ENCODE measurements at regions not wholly inside any gene's neighbourhood (a gene's known extent, or its start where the extent isn't known, plus 50 kb on each side); places are given as distances from the start of the nearest gene placed in this dataset.

- H3K27ac ChIP-seq (ENCODE audit: low read depth, low read length): no peak overlapping the region
- H3K36me3 ChIP-seq (ENCODE audit: control insufficient read depth, low read length): no peaks in the 10 kb centered on the region
- no peaks in the 10 kb centered on the region for H3K9me2 ChIP-seq (replicated peaks; ENCODE audit: control insufficient read depth, low read length)
- no peaks in the 10 kb centered on the region for H3K79me2 ChIP-seq (ENCODE audit: control insufficient read depth, low read length)
- no peaks in the 10 kb centered on the region for H4K20me1 ChIP-seq (ENCODE audit: control insufficient read depth, insufficient read depth, low read depth, low read length)
- no peaks in the 10 kb centered on the region for H3K27me3 ChIP-seq (ENCODE audit: control insufficient read depth, low read length)
- H3K4me3 ChIP-seq (ENCODE audit: low read length): no peak overlapping the region
- no peak for TF ChIP-seq CTCF (IDR thresholded peaks at IDR 0.05; ENCODE audit: low read depth, low read length, poor library complexity, severe bottlenecking)
- no peak for TF ChIP-seq EZH2phosphoT487 (IDR thresholded peaks at IDR 0.05; ENCODE audit: borderline replicate concordance, low read length)
- no peak overlapping the region for H3K4me2 ChIP-seq (ENCODE audit: low read length)
- no peaks in the 10 kb centered on the region for H3K9me3 ChIP-seq (ENCODE audit: control insufficient read depth, insufficient read depth, low read length)
- H3F3A ChIP-seq (ENCODE audit: control insufficient read depth, insufficient read depth): no peaks in the 10 kb centered on the region
- no peaks in the 10 kb centered on the region for H3K4me1 ChIP-seq (ENCODE audit: control insufficient read depth, low read length)
Measured at GRCh38 chr5:61662670-61663069, 330.6 kb downstream of the ZSWIM6 start.

GRCh38 chr5:61666064-61666621 lies 334.1 kb downstream of the ZSWIM6 start:
- Histone ChIP-seq H3K9me2 (replicated peaks; ENCODE audit: control insufficient read depth, low read length) (no peaks in the 10 kb centered on the region), H3K9me3 (ENCODE audit: control insufficient read depth, insufficient read depth, low read length) (no peaks in the 10 kb centered on the region), H3F3A (ENCODE audit: control insufficient read depth, insufficient read depth) (no peaks in the 10 kb centered on the region), H3K79me2 (ENCODE audit: control insufficient read depth, low read length) (no peaks in the 10 kb centered on the region), H3K27me3 (ENCODE audit: control insufficient read depth, low read length) (no peaks in the 10 kb centered on the region), H3K4me3 (ENCODE audit: low read length) (no peak overlapping the region), H4K20me1 (ENCODE audit: control insufficient read depth, insufficient read depth, low read depth, low read length) (no peaks in the 10 kb centered on the region), H3K27ac (ENCODE audit: low read depth, low read length) (no peak overlapping the region), H3K4me2 (ENCODE audit: low read length) (no peak overlapping the region), H3K36me3 (ENCODE audit: control insufficient read depth, low read length) (no peaks in the 10 kb centered on the region), H3K4me1 (ENCODE audit: control insufficient read depth, low read length) (no peaks in the 10 kb centered on the region)
- TF ChIP-seq EZH2phosphoT487 (IDR thresholded peaks at IDR 0.05; ENCODE audit: borderline replicate concordance, low read length): no peak
- no peak for TF ChIP-seq CTCF (IDR thresholded peaks at IDR 0.05; ENCODE audit: low read depth, low read length, poor library complexity, severe bottlenecking)

- no peaks in the 10 kb centered on the region for H3K27me3 ChIP-seq (ENCODE audit: control insufficient read depth, low read length)
- H3F3A ChIP-seq (ENCODE audit: control insufficient read depth, insufficient read depth): no peaks in the 10 kb centered on the region
- H3K9me3 ChIP-seq (ENCODE audit: control insufficient read depth, insufficient read depth, low read length): no peaks in the 10 kb centered on the region
- H4K20me1 ChIP-seq (ENCODE audit: control insufficient read depth, insufficient read depth, low read depth, low read length): no peaks in the 10 kb centered on the region
- no peak for TF ChIP-seq CTCF (IDR thresholded peaks at IDR 0.05; ENCODE audit: low read depth, low read length, poor library complexity, severe bottlenecking)
- TF ChIP-seq EZH2phosphoT487 (IDR thresholded peaks at IDR 0.05; ENCODE audit: borderline replicate concordance, low read length): no peak
- H3K4me2 ChIP-seq (ENCODE audit: low read length): no peak overlapping the region
- H3K79me2 ChIP-seq (ENCODE audit: control insufficient read depth, low read length): no peaks in the 10 kb centered on the region
- no peaks in the 10 kb centered on the region for H3K4me1 ChIP-seq (ENCODE audit: control insufficient read depth, low read length)
- H3K27ac ChIP-seq (ENCODE audit: low read depth, low read length): no peak overlapping the region
- no peak overlapping the region for H3K4me3 ChIP-seq (ENCODE audit: low read length)
- H3K36me3 ChIP-seq (ENCODE audit: control insufficient read depth, low read length): no peaks in the 10 kb centered on the region
- no peaks in the 10 kb centered on the region for H3K9me2 ChIP-seq (replicated peaks; ENCODE audit: control insufficient read depth, low read length)
Measured at GRCh38 chr5:61667525-61668218, 335.6 kb downstream of the ZSWIM6 start.

Data from DOHH2 (cell line).